GM23248 (cell line): ENCODE measurements at regions not wholly inside any gene's neighbourhood (a gene's known extent, or its start where the extent isn't known, plus 50 kb on each side); places are given as distances from the start of the nearest gene placed in this dataset.

Experiments used
- DNase-seq: peaks from one replicate; pipeline ENCODE4 v3.0.0-alpha.2; 2015
- H2AFZ ChIP-seq: fragments of 200-600 bp; sonication (generic); 2 replicates; pipeline ENCODE4 v1.6.1; 2016; ENCODE audit warnings: antibody characterized with exemption
- H3F3A ChIP-seq: fragments of 200-600 bp; sonication (generic); 2 replicates; pipeline ENCODE4 v1.6.1; 2016; ENCODE audit warnings: mild to moderate bottlenecking, antibody characterized with exemption, mixed run types; ENCODE audit not compliant: insufficient read depth
- H3K27ac ChIP-seq: fragments of 200-600 bp; sonication (generic); 2 replicates; pipeline ENCODE4 v1.5.1; 2016; ENCODE audit warnings: mild to moderate bottlenecking
- H3K27me3 ChIP-seq: fragments of 200-600 bp; sonication (generic); replicated peaks from 2 replicates; pipeline ENCODE4 v1.6.1; 2016; ENCODE audit warnings: mild to moderate bottlenecking; ENCODE audit not compliant: insufficient read depth
- H3K36me3 ChIP-seq: fragments of 200-600 bp; sonication (generic); 2 replicates; pipeline ENCODE4 v1.6.1; 2016; ENCODE audit warnings: low read depth, mild to moderate bottlenecking
- H3K4me1 ChIP-seq: fragments of 200-600 bp; sonication (generic); 2 replicates; pipeline ENCODE4 v1.6.1; 2016; ENCODE audit warnings: mild to moderate bottlenecking; ENCODE audit not compliant: insufficient read depth
- H3K4me2 ChIP-seq: fragments of 200-600 bp; sonication (generic); one replicate; pipeline ENCODE4 v1.6.1; 2016; ENCODE audit warnings: mild to moderate bottlenecking; ENCODE audit not compliant: unreplicated experiment
- H3K4me3 ChIP-seq: fragments of 200-600 bp; sonication (generic); 2 replicates; pipeline ENCODE4 v1.5.1; 2016; ENCODE audit warnings: mild to moderate bottlenecking
- H3K79me2 ChIP-seq: fragments of 200-600 bp; sonication (generic); 2 replicates; pipeline ENCODE4 v1.6.1; 2016; ENCODE audit warnings: mild to moderate bottlenecking; ENCODE audit not compliant: insufficient read depth
- H3K9ac ChIP-seq: fragments of 200-600 bp; sonication (generic); 2 replicates; pipeline ENCODE4 v1.6.1; 2016; ENCODE audit warnings: mild to moderate bottlenecking
- H3K9me2 ChIP-seq: fragments of 200-600 bp; sonication (generic); 2 replicates; pipeline ENCODE4 v1.6.1; 2016; ENCODE audit warnings: mixed run types, mild to moderate bottlenecking, moderate library complexity; ENCODE audit not compliant: insufficient read depth
- H3K9me3 ChIP-seq: fragments of 200-600 bp; sonication (generic); one replicate; pipeline ENCODE4 v1.6.1; 2017; ENCODE audit warnings: low read depth
- H4K20me1 ChIP-seq: fragments of 200-600 bp; sonication (generic); 2 replicates; pipeline ENCODE4 v1.6.0; 2016; ENCODE audit not compliant: insufficient read depth
- EZH2 ChIP-seq: fragments of 200-600 bp; sonication (generic); IDR thresholded peaks from 2 replicates; pipeline ENCODE4 v1.6.1; 2018; ENCODE audit warnings: antibody characterized with exemption, mild to moderate bottlenecking; ENCODE audit not compliant: insufficient read depth, poor library complexity, severe bottlenecking
- EZH2phosphoT487 ChIP-seq: fragments of 200-600 bp; sonication (generic); IDR thresholded peaks from 2 replicates; pipeline ENCODE4 v1.6.1; 2018; ENCODE audit warnings: antibody characterized with exemption, moderate library complexity, mild to moderate bottlenecking, low read depth; ENCODE audit not compliant: insufficient read depth
- WGBS, 2 experiments: methylation state at CpG; one replicate each; pipeline ENCODE4 v1.1.6; 2015 to 2017; ENCODE audit warnings: low lambda C conversion rate in 2 of 2, low coverage in 1 of 2; ENCODE audit errors: missing lambda C conversion rate in 2 of 2; 5-methylcytosine and 5-hydroxymethylcytosine counted together
- in situ Hi-C: fragments of 300-500 bp; cut with MboI; formaldehyde crosslinking; loops from 2 replicates; pipeline ENCODE4 v1.15.0; 2020

DNA sequence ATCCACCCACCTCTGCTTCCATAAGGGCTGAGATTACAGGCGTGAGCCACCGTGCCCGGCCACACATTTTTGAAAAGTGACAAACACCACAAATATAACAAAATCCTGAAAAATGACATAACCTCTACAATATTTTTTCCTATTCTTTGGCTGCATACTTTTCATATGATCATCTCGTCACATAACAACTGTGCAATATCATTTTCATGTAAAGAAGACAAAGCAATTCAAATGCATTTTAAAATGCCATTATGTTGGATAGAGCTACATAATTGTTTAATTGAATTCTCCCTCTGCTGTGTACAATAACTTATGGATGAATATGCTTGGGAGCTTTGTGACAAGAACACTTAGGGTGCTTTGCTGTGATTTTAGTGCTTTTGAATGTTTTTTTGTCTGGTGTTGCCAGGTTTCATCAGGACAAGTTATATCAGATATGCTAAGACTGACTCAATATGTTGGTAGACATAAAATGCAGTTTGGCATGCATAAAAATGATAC is 132.9 kb downstream of the CHIC2 start:
- Histone ChIP-seq H3K27ac (peak overlapping the region; percentile 57), H3K36me3 (no peaks in the 10 kb centered on the region), H3K4me2 (peak overlapping the region; percentile 36), H3K79me2 (no peaks in the 10 kb centered on the region), H3K9me3 (no peaks in the 10 kb centered on the region), H3K4me3 (no peak overlapping the region), H3K9ac (peak overlapping the region; percentile 7; the same call in 1 of the 2 replicates), H2AFZ (no peak overlapping the region), H3K4me1 (peaks cover 58% of the 10 kb centered on the region), H3K9me2 (no peaks in the 10 kb centered on the region), H3F3A (peaks cover 33% of the 10 kb centered on the region), H4K20me1 (no peaks in the 10 kb centered on the region), H3K27me3 (no peaks in the 10 kb centered on the region)
- WGBS, 2 experiments: 51 to 53% methylated on average over 4 of the region's 4 CpGs
- in situ Hi-C loops: no loop called here
- peak; percentile 54 for DNase-seq
- no peak for TF ChIP-seq EZH2phosphoT487
- TF ChIP-seq EZH2: no peak

DNA sequence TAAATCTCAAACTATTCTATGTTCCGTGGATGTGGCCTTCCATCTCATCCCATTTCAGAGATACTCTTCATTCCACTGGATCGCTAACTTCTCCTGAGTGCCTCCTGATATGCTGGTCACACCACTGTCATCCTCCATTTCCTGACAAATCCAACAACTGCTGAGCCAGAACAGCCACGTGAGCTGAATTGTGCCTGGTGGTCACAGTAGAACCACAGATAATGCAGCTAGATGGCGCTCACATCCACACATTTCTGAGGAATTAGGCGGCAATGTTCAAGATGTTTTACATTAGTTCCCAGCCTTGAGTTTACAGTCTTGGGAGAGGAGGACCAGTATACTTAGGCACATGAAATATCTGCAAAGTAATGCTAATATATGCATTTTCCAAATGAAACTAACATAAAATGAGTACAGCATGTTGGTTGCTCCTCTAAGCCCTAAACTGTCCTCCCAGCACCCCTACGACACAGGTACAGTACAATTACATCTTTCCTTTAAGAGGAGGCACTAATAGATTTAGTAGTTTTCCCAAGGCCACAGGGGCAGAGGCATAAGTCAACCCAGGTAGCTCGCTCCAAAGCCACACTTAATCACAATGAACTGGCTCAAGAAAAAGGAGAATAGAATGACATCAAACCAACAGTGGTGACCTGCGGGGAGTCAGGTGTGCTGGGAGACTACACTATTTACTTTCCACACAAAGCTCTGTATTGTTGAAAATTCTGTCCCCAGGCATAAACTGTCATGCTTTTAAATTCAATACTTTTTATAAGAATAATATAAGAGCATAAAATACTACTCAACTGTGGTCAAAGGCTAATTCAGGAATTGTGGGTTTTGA is 134.2 kb downstream of the CHIC2 start:
- Histone ChIP-seq H4K20me1 (no peaks in the 10 kb centered on the region), H3K4me1 (peaks cover 47% of the 10 kb centered on the region)
- WGBS, 2 experiments: 36 to 41% methylated on average over 8 of the region's 8 CpGs

DNA sequence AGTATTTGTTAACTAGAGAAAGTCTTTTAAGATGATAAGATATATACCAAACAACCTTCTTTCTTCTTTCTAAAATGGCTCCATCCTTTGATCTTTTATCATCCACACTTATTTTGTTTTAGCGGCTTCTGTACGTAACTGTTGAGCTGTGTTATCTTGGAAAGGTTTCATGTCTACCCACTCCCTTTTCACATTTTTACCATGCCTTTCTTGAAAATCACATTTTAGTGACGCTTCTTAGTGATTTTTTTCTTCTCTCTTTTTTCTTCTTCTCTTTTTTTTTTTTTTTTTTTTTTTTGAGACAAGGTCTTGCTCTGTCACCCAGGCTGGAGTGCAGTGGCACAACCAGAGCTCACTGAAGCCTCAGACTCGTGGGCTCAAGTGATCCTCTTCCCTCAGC is 135.1 kb downstream of the CHIC2 start:
- Histone ChIP-seq H3K4me3 (no peak overlapping the region), H3K36me3 (no peaks in the 10 kb centered on the region), H2AFZ (no peak overlapping the region), H3K9ac (no peak overlapping the region), H3F3A (peaks cover 22% of the 10 kb centered on the region), H3K4me1 (peaks cover 44% of the 10 kb centered on the region), H3K27me3 (no peaks in the 10 kb centered on the region), H4K20me1 (no peaks in the 10 kb centered on the region), H3K9me2 (no peaks in the 10 kb centered on the region), H3K79me2 (no peaks in the 10 kb centered on the region), H3K4me2 (no peak overlapping the region), H3K27ac (peak overlapping the region; percentile 27; the same call in 1 of the 2 replicates), H3K9me3 (no peaks in the 10 kb centered on the region)
- 87 to 89% methylated on average over 4 of the region's 4 CpGs for WGBS, 2 experiments
- TF ChIP-seq EZH2 (no peak), EZH2phosphoT487 (no peak)
- in situ Hi-C loops: no loop called here
- DNase-seq: no peak

More for the DNA sequence above, 134.2 kb downstream of the CHIC2 start:
- Histone ChIP-seq H3K27ac (0 out of 2 replicates have a peak overlapping the region, but pooled peaks have one; percentile 28), H3K27me3 (no peaks in the 10 kb centered on the region), H2AFZ (peak overlapping the region; percentile 14; the same call in 1 of the 2 replicates), H3K9me2 (no peaks in the 10 kb centered on the region), H3F3A (peaks cover 24% of the 10 kb centered on the region), H3K36me3 (no peaks in the 10 kb centered on the region), H3K9ac (no peak overlapping the region), H3K4me2 (peak overlapping the region; percentile 27), H3K4me3 (no peak overlapping the region), H3K79me2 (no peaks in the 10 kb centered on the region), H3K9me3 (no peaks in the 10 kb centered on the region)
- in situ Hi-C loops: no loop called here
- TF ChIP-seq EZH2phosphoT487 (no peak), EZH2 (no peak)
- DNase-seq: peak; percentile 95

DNA sequence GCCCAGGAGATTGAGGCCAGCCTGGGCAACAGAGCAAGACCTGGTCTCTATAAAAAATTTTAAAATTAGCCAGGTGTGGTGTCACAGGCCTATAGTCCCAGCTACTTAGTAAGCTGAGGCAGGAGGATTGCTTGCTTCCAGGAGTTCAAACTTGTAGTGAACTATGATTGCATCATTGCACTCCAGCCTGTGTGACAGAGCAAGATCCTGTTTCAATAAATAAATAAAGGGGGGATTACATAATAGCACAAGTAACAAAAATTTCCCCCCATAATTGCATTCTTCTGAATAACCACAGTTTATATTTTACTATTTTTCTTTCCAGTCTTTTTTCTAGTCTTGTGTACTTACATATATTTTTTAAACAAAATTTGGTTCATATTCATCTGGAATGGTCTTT is 135.6 kb downstream of the CHIC2 start:
- Histone ChIP-seq H2AFZ (no peak overlapping the region), H3K4me2 (no peak overlapping the region), H3K9me3 (no peaks in the 10 kb centered on the region), H3K4me1 (peaks cover 44% of the 10 kb centered on the region), H3K27ac (peak overlapping the region; percentile 27; the same call in 1 of the 2 replicates), H4K20me1 (no peaks in the 10 kb centered on the region), H3K9ac (no peak overlapping the region), H3K4me3 (no peak overlapping the region), H3K36me3 (no peaks in the 10 kb centered on the region), H3K79me2 (no peaks in the 10 kb centered on the region), H3F3A (peaks cover 22% of the 10 kb centered on the region), H3K27me3 (no peaks in the 10 kb centered on the region), H3K9me2 (no peaks in the 10 kb centered on the region)
- no peak for TF ChIP-seq EZH2phosphoT487
- TF ChIP-seq EZH2: no peak
- peak; percentile 61 for DNase-seq
- in situ Hi-C loops: no loop called here
